Activated CD4-positive, alpha-beta memory T cell treated with anti-CD3 and anti-CD28 coated beads for 36 hours (primary cell): ENCODE measurements at regions not wholly inside any gene's neighbourhood (a gene's known extent, or its start where the extent isn't known, plus 50 kb on each side); places are given as distances from the start of the nearest gene placed in this dataset.

Experiments used
- CTCF ChIA-PET: fragments of 350-600 bp; sonication (Branson Sonifier 250); formaldehyde crosslinking; loops from one replicate; lab custom pipeline; 2021; ENCODE audit warnings: antibody characterized with exemption, inconsistent platforms; lab: Charles Lee
- POLR2A ChIA-PET: fragments of 350-600 bp; sonication (Branson Sonifier 250); formaldehyde crosslinking; loops from one replicate; lab custom pipeline; 2021; ENCODE audit warnings: antibody characterized with exemption; lab: Charles Lee
- DNase-seq: peaks from one replicate; pipeline ENCODE4 v3.0.0-alpha.2; 2020
- H3K27ac Mint-ChIP-seq: one replicate; pipeline ENCODE4 v1.8.0; 2021; ENCODE audit warnings: mixed read lengths
- H3K27me3 Mint-ChIP-seq: one replicate; pipeline ENCODE4 v1.8.0; 2021; ENCODE audit warnings: mixed read lengths
- H3K36me3 Mint-ChIP-seq: one replicate; pipeline ENCODE4 v1.8.0; 2021; ENCODE audit warnings: mixed read lengths
- H3K4me1 Mint-ChIP-seq: one replicate; pipeline ENCODE4 v1.8.0; 2021; ENCODE audit warnings: low read depth, mixed read lengths
- H3K4me3 Mint-ChIP-seq: one replicate; pipeline ENCODE4 v1.8.0; 2021; ENCODE audit warnings: mild to moderate bottlenecking, mixed read lengths
- H3K9me3 Mint-ChIP-seq: one replicate; pipeline ENCODE4 v1.8.0; 2021; ENCODE audit warnings: mixed read lengths
- intact Hi-C: fragments of 100-400 bp; cut with micrococcal nuclease; formaldehyde crosslinking; loops from one replicate; pipeline ENCODE4 v1.15.1; 2023

GRCh38 chr20:57897156-57897874 lies 187.5 kb upstream of the PMEPA1 start:
- no peak for DNase-seq
- Mint-ChIP-seq H3K4me1 (no peaks in the 10 kb centered on the region), H3K9me3 (no peaks in the 10 kb centered on the region), H3K4me3 (no peak overlapping the region), H3K27me3 (peaks cover 14% of the 10 kb centered on the region), H3K36me3 (no peaks in the 10 kb centered on the region), H3K27ac (no peak overlapping the region)
- ChIA-PET POLR2A (no interaction called here), CTCF (no interaction called here)
- intact Hi-C loops, result no loop called here

GRCh38 chr20:57896563-57896962 lies 186.7 kb upstream of the PMEPA1 start:
- DNase-seq, result no peak
- H3K9me3 Mint-ChIP-seq, result no peaks in the 10 kb centered on the region
- no peak overlapping the region for H3K27ac Mint-ChIP-seq
- intact Hi-C loops, result no loop called here
- POLR2A ChIA-PET, result no interaction called here
- H3K27me3 Mint-ChIP-seq, result peaks cover 19% of the 10 kb centered on the region
- H3K4me3 Mint-ChIP-seq, result no peak overlapping the region
- no peaks in the 10 kb centered on the region for H3K36me3 Mint-ChIP-seq
- CTCF ChIA-PET, result no interaction called here
- H3K4me1 Mint-ChIP-seq, result no peaks in the 10 kb centered on the region

- no peaks in the 10 kb centered on the region for H3K36me3 Mint-ChIP-seq
- POLR2A ChIA-PET, result no interaction called here
- no peak overlapping the region for H3K4me3 Mint-ChIP-seq
- no peak overlapping the region for H3K27ac Mint-ChIP-seq
- no peaks in the 10 kb centered on the region for H3K4me1 Mint-ChIP-seq
- CTCF ChIA-PET, result no interaction called here
- DNase-seq, result no peak
- peaks cover 20% of the 10 kb centered on the region for H3K27me3 Mint-ChIP-seq
- H3K9me3 Mint-ChIP-seq, result no peaks in the 10 kb centered on the region
- intact Hi-C loops, result no loop called here
Observed at GRCh38 chr20:57896017-57896416, 186.2 kb upstream of the PMEPA1 start.

GRCh38 chr20:57895161-57895855 lies 185.5 kb upstream of the PMEPA1 start:
- Mint-ChIP-seq H3K4me1 (no peaks in the 10 kb centered on the region), H3K36me3 (no peaks in the 10 kb centered on the region), H3K27ac (no peak overlapping the region), H3K4me3 (no peak overlapping the region), H3K27me3 (peaks cover 18% of the 10 kb centered on the region), H3K9me3 (no peaks in the 10 kb centered on the region)
- DNase-seq, result no peak
- intact Hi-C loops, result no loop called here
- CTCF ChIA-PET, result no interaction called here
- POLR2A ChIA-PET, result no interaction called here

GRCh38 chr20:57894522-57894921 lies 184.7 kb upstream of the PMEPA1 start:
- Mint-ChIP-seq H3K27me3 (peaks cover 18% of the 10 kb centered on the region), H3K4me3 (no peak overlapping the region)

GRCh38 chr20:57894096-57894495 lies 184.3 kb upstream of the PMEPA1 start:
- ChIA-PET CTCF (interaction anchor here (0.6 kb wide), 1 partner anchor 273 kb away, joined by 3 read pairs; no protein-coding TSS in a partner anchor), POLR2A (no interaction called here)
- Mint-ChIP-seq H3K4me3 (no peak overlapping the region), H3K9me3 (no peaks in the 10 kb centered on the region), H3K36me3 (no peaks in the 10 kb centered on the region), H3K4me1 (no peaks in the 10 kb centered on the region), H3K27ac (no peak overlapping the region), H3K27me3 (peaks cover 15% of the 10 kb centered on the region)
- intact Hi-C loops, result no loop called here
- DNase-seq, result no peak

More at GRCh38 chr20:57894522-57894921, 184.7 kb upstream of the PMEPA1 start:
- H3K27ac Mint-ChIP-seq, result no peak overlapping the region
- CTCF ChIA-PET, result interaction anchor here (0.6 kb wide), 1 partner anchor 273 kb away, joined by 3 read pairs; no protein-coding TSS in a partner anchor
- no peak for DNase-seq
- intact Hi-C loops, result no loop called here
- no peaks in the 10 kb centered on the region for H3K9me3 Mint-ChIP-seq
- POLR2A ChIA-PET, result no interaction called here
- no peaks in the 10 kb centered on the region for H3K4me1 Mint-ChIP-seq
- no peaks in the 10 kb centered on the region for H3K36me3 Mint-ChIP-seq

GRCh38 chr20:57893366-57893999 lies 183.7 kb upstream of the PMEPA1 start:
- Mint-ChIP-seq H3K4me1 (no peaks in the 10 kb centered on the region), H3K36me3 (no peaks in the 10 kb centered on the region), H3K4me3 (no peak overlapping the region), H3K27ac (no peak overlapping the region), H3K27me3 (peaks cover 15% of the 10 kb centered on the region), H3K9me3 (no peaks in the 10 kb centered on the region)
- CTCF ChIA-PET, result no interaction called here
- no peak for DNase-seq
- intact Hi-C loops, result no loop called here
- POLR2A ChIA-PET, result no interaction called here

- DNase-seq, result no peak
- Mint-ChIP-seq H3K27ac (no peak overlapping the region), H3K4me3 (no peak overlapping the region), H3K4me1 (no peaks in the 10 kb centered on the region), H3K9me3 (no peaks in the 10 kb centered on the region), H3K36me3 (no peaks in the 10 kb centered on the region), H3K27me3 (peaks cover 15% of the 10 kb centered on the region)
- ChIA-PET POLR2A (no interaction called here), CTCF (no interaction called here)
- intact Hi-C loops, result no loop called here
Observed at GRCh38 chr20:57892471-57892870, 182.7 kb upstream of the PMEPA1 start.

GRCh38 chr20:57891014-57891413 lies 181.2 kb upstream of the PMEPA1 start:
- Mint-ChIP-seq H3K4me1 (no peaks in the 10 kb centered on the region), H3K36me3 (no peaks in the 10 kb centered on the region), H3K9me3 (no peaks in the 10 kb centered on the region), H3K4me3 (no peak overlapping the region), H3K27ac (no peak overlapping the region), H3K27me3 (peaks cover 15% of the 10 kb centered on the region)
- CTCF ChIA-PET, result no interaction called here
- POLR2A ChIA-PET, result interaction anchor here (0.6 kb wide), 1 partner anchor 69 kb away, joined by 3 read pairs; no protein-coding TSS in a partner anchor
- DNase-seq, result no peak
- intact Hi-C loops, result no loop called here

- H3K4me1 Mint-ChIP-seq, result no peaks in the 10 kb centered on the region
- ChIA-PET CTCF (no interaction called here), POLR2A (no interaction called here)
- no peak overlapping the region for H3K4me3 Mint-ChIP-seq
- no peak overlapping the region for H3K27ac Mint-ChIP-seq
- no peak for DNase-seq
- no peaks in the 10 kb centered on the region for H3K36me3 Mint-ChIP-seq
- peaks cover 15% of the 10 kb centered on the region for H3K27me3 Mint-ChIP-seq
- H3K9me3 Mint-ChIP-seq, result no peaks in the 10 kb centered on the region
- intact Hi-C loops, result no loop called here
Observed at GRCh38 chr20:57890202-57890800, 180.5 kb upstream of the PMEPA1 start.

- CTCF ChIA-PET, result no interaction called here
Observed at GRCh38 chr20:57888591-57888990, 178.8 kb upstream of the PMEPA1 start.

GRCh38 chr20:57884956-57885355 lies 175.1 kb upstream of the PMEPA1 start:
- Mint-ChIP-seq H3K27me3 (no peaks in the 10 kb centered on the region), H3K27ac (no peak overlapping the region), H3K36me3 (no peaks in the 10 kb centered on the region), H3K4me3 (no peak overlapping the region), H3K9me3 (no peaks in the 10 kb centered on the region), H3K4me1 (no peaks in the 10 kb centered on the region)
- intact Hi-C loops, result no loop called here
- ChIA-PET POLR2A (no interaction called here), CTCF (no interaction called here)
- DNase-seq, result no peak

More at GRCh38 chr20:57888591-57888990, 178.8 kb upstream of the PMEPA1 start:
- Mint-ChIP-seq H3K27me3 (peaks cover 11% of the 10 kb centered on the region), H3K36me3 (no peaks in the 10 kb centered on the region), H3K9me3 (no peaks in the 10 kb centered on the region), H3K27ac (no peak overlapping the region), H3K4me1 (no peaks in the 10 kb centered on the region), H3K4me3 (no peak overlapping the region)
- no peak for DNase-seq
- POLR2A ChIA-PET, result no interaction called here
- intact Hi-C loops, result no loop called here
